ENCODE measurements at regions not wholly inside any gene's neighbourhood (a gene's known extent, or its start where the extent isn't known, plus 50 kb on each side); places are given as distances from the start of the nearest gene placed in this dataset.

GRCh38 chr3:13141183-13141582 is 68.0 kb upstream of the IQSEC1 start:
- intact Hi-C loops (cut with DNase I): no loop called here
- TF ChIP-seq POLR2AphosphoS5 (IDR thresholded peaks at IDR 0.05): no peak
- no peak for TF ChIP-seq POLR2A (IDR thresholded peaks at IDR 0.05; ENCODE audit: low read depth)
- TF ChIP-seq EP300 (IDR thresholded peaks at IDR 0.05): no peak
- TF ChIP-seq CTCF (IDR thresholded peaks at IDR 0.05): no peak
- DNase-seq (ENCODE audit: extremely low spot score): no peak
- Histone ChIP-seq H3K4me1 (no peaks in the 10 kb centered on the region), H3K9me3 (peaks cover 0 to 4% (median 0%) of the 10 kb centered on the region in 4 donors), H3K4me3 (no peak overlapping the region), H3K27ac (replicated peaks in 1 of 4) (no peak overlapping the region), H3K36me3 (no peaks in the 10 kb centered on the region), H3K27me3 (peaks cover 0 to 40% (median 0%) of the 10 kb centered on the region in 4 donors)
- WGBS: 93% methylated on average over 7 of the region's 7 CpGs

- H3K27me3 ChIP-seq: peaks cover 0 to 43% (median 0%) of the 10 kb centered on the region in 4 donors
- DNase-seq (ENCODE audit: extremely low spot score): no peak
- intact Hi-C loops (cut with DNase I): no loop called here
These were observed 67.4 kb upstream of the IQSEC1 start for GRCh38 chr3:13140596-13140995.

GRCh38 chr3:13139471-13140065 is 66.3 kb upstream of the IQSEC1 start:
- Histone ChIP-seq H3K36me3 (no peaks in the 10 kb centered on the region), H3K4me3 (no peak overlapping the region), H3K9me3 (no peaks in the 10 kb centered on the region), H3K27me3 (peaks cover 0 to 43% (median 0%) of the 10 kb centered on the region in 4 donors), H3K4me1 (no peaks in the 10 kb centered on the region), H3K27ac (replicated peaks in 1 of 4) (no peak overlapping the region)
- TF ChIP-seq EP300 (IDR thresholded peaks at IDR 0.05) (no peak), CTCF (IDR thresholded peaks at IDR 0.05) (no peak), POLR2A (IDR thresholded peaks at IDR 0.05; ENCODE audit: low read depth) (no peak), POLR2AphosphoS5 (IDR thresholded peaks at IDR 0.05) (no peak)
- intact Hi-C loops (cut with DNase I): no loop called here
- DNase-seq (ENCODE audit: extremely low spot score): no peak
- WGBS: 91% methylated on average over 4 of the region's 4 CpGs

More at GRCh38 chr3:13140596-13140995, 67.4 kb upstream of the IQSEC1 start:
- Histone ChIP-seq H3K9me3 (peaks cover 0 to 4% (median 0%) of the 10 kb centered on the region in 4 donors), H3K36me3 (no peaks in the 10 kb centered on the region), H3K27ac (replicated peaks in 1 of 4) (no peak overlapping the region), H3K4me3 (no peak overlapping the region), H3K4me1 (no peaks in the 10 kb centered on the region)
- TF ChIP-seq CTCF (IDR thresholded peaks at IDR 0.05): no peak
- no peak for TF ChIP-seq POLR2AphosphoS5 (IDR thresholded peaks at IDR 0.05)
- no peak for TF ChIP-seq POLR2A (IDR thresholded peaks at IDR 0.05; ENCODE audit: low read depth)
- no peak for TF ChIP-seq EP300 (IDR thresholded peaks at IDR 0.05)
- WGBS: 85% methylated on average over 7 of the region's 7 CpGs

GRCh38 chr3:13138833-13139145 is 65.6 kb upstream of the IQSEC1 start:
- intact Hi-C loops (cut with DNase I): no loop called here
- WGBS: 67% methylated on average over 1 of the region's 1 CpG
- DNase-seq (ENCODE audit: extremely low spot score): no peak

More at GRCh38 chr3:13138833-13139145, 65.6 kb upstream of the IQSEC1 start:
- Histone ChIP-seq H3K27ac (replicated peaks in 1 of 4) (no peak overlapping the region), H3K9me3 (no peaks in the 10 kb centered on the region), H3K36me3 (no peaks in the 10 kb centered on the region), H3K27me3 (peaks cover 0 to 43% (median 0%) of the 10 kb centered on the region in 4 donors), H3K4me1 (no peaks in the 10 kb centered on the region), H3K4me3 (no peak overlapping the region)
- TF ChIP-seq EP300 (IDR thresholded peaks at IDR 0.05): no peak
- no peak for TF ChIP-seq POLR2AphosphoS5 (IDR thresholded peaks at IDR 0.05)
- TF ChIP-seq POLR2A (IDR thresholded peaks at IDR 0.05; ENCODE audit: low read depth): no peak
- TF ChIP-seq CTCF (IDR thresholded peaks at IDR 0.05): no peak
